T1000 (cell line): ENCODE measurements at regions not wholly inside any gene's neighbourhood (a gene's known extent, or its start where the extent isn't known, plus 50 kb on each side); places are given as distances from the start of the nearest gene placed in this dataset.

Source experiments
- DNase-seq: peaks from one replicate; lab custom pipeline; 2025; ENCODE audit warnings: mixed read lengths; lab: John Stamatoyannopoulos, UW

DNA sequence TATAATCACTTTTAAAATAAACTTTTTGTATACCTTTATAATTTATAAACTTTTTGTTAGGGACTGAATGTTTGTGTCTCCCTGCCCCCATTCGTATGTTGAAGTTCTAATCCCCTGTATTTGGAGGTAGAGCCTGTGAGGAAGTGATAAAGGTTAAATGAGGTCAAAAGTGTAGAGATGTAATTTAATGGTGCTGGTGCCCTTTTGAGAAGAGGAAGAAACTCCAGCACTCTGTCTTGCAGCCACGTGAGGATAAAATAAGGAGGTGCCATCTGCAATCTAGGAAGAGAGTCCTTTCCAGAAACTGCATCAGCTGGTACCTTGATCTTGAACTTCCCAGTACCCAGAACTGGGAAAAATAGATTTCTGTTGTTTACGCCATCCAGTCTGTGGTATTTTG, 106.1 kb upstream of the RGMA start:
- no peak for DNase-seq

GRCh38 chr15:93190238-93190637, 101.2 kb upstream of the RGMA start:
- DNase-seq = no peak

DNA sequence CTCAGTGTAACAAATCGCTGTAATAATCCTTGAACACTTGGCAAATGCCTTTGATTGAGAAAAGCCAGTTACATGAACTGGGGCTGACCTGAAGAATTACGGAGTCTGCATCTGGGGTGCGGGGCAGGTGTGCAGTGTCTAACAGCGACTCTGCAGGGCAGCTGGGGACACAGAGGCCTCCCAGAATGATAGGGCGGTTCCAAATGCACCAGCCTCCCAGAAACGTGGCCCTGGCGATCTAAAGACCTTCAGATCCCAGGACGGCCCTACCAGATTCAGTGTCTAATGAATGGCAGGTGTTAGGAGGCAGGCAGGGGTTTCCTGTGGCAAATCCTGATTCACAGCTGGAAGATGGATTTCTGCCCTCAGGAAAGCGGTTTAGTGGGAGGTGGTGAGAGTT, 100.5 kb upstream of the RGMA start:
- no peak for DNase-seq

GRCh38 chr15:93188236-93188635, 99.2 kb upstream of the RGMA start:
- DNase-seq = no peak

- DNase-seq = no peak
These were observed 96.8 kb upstream of the RGMA start for GRCh38 chr15:93185796-93186195.

DNA sequence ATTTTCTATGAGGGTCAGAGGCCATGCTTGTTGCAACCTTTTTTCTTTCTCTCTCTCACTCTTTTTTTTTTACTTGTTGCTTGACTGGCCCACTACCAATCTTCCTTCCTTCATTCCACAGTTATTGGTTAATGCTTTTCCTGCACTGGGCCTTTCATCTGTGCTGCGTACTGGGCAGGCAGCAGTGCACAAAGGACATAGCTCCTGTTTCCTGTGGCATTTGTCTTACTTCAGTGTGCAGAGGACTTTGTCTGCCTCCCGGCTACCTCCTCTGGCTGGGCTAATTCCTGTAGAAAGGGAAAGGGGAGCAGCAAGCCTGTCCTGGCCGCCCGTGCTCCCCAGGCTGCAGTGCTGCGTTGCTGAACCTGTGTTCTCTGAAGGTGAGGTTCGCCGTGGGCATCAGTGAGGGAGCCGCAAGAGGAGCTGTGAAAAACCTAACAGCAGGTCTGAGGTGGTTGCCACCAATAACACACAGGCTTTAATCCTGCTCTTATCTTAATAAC, 93.7 kb upstream of the RGMA start:
- no peak for DNase-seq

DNA sequence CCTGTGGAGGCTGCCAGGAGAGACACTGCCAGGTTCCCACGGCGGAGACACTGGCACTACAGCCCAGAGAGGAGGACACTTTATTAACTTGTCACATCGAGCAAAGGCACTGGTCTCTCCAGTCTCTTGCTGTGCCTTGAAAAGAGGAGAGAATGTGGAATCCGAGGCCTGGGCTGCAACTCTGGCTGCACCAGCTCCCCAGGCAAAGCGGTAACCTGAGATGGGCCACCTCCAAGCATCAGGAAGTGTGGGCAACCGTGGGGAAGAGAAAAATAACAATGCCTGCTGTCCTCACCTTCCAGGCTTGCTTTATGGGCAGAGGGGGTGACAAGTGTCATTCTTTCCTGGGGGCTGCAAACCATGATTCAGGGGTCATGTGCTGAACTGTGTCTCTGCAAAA, 91.6 kb upstream of the RGMA start:
- DNase-seq = no peak

DNA sequence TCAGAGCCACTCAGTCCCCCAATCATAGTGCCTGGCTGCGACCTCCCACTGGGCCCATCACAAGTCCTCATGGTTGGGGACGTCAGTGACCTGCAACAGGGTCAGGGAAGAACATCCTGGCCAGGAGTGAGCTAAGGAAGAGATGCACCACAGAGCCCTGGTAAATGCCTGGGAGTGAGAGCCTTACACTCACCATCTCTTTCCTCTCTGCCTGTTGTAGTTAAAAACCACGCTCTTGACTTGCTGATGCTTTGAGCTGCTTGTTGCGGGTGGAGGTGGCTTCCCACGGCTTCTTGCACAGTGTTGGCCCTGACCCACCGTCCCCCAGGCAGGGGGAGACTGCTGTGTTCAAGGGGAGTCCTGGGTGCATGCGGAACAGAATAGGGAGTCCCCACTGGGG, 91.1 kb upstream of the RGMA start:
- no peak for DNase-seq

DNA sequence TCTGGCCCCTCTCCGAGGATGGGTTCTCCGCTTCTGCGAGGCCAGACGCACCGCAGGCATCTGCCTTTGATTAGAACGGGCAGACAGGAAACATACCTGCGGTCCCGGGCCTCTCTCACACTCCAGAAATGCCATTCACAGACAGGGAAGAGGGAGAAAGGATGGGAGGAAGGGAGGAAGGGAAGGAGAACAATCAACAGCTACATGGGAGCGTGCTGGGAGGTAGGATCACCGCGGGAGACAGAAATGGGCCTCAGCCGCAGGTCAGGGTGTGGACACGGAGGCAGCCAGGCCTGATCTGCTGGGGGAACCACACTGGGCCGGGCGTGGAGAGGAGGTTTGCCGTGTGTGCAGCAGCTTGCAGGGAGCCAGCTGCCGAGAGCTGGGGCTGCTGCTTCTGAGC, 90.7 kb upstream of the RGMA start:
- DNase-seq = no peak

DNA sequence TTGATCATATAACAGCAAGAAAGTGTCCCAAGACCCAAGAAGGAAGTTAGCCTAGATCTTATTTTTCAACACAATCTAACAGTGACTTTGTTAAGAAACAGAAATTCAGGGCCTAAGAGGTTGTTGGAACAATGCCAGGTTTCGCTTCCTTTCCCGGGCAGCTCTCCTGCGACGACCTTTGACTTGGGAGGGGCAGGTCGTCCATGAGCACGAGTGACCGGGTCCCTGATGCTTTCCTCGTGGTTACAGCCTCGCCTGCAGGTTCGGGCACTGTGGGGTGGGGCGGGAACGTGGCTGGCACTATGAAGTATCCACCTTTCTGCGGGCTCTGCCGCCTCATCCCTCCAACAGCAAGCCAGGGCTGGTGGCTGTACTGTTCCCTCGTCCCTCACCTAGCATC, 90.1 kb upstream of the RGMA start:
- no peak for DNase-seq

- no peak for DNase-seq
These were observed 89.4 kb upstream of the RGMA start for GRCh38 chr15:93178371-93178770.

DNA sequence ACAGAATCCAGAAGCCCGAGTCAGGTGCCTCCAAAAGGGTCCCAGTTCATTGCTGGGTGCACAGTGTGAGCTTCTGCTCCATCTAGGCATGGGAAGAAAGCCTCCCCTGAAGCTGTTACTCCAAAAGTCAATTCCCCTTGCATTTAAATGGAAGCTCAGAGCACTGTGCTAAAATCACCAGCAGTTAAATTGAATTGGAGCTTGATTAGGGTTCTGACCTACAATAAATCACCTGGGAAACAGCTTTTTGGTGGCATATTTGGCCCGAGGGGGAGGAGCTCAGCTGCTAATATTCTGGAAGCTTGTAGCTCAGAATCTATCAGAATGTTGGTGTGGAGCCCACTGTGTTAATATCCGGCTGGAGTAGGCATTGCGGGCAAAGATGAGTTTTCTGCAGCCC, 87.1 kb upstream of the RGMA start:
- no peak for DNase-seq

GRCh38 chr15:93174836-93175235, 85.8 kb upstream of the RGMA start:
- DNase-seq = no peak

DNA sequence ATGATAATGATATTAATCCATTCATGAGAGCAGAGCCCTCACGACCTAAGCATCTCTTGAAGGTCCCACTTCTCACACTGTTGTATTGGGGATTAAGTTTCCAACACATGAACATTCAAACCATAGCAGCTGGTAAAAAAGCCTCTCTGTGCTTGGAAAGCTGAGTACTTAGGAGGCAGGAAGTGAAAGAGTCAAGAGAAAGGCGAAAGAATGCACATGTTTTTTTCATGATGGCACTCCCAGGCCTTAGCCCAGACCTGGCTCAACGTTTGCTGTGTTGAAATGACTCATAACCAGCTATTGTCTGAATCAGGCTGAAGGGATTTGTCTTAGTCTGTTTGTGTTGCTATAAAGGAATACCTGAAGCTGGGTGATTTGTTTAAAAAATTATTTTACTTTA, 84.4 kb upstream of the RGMA start:
- no peak for DNase-seq

DNA sequence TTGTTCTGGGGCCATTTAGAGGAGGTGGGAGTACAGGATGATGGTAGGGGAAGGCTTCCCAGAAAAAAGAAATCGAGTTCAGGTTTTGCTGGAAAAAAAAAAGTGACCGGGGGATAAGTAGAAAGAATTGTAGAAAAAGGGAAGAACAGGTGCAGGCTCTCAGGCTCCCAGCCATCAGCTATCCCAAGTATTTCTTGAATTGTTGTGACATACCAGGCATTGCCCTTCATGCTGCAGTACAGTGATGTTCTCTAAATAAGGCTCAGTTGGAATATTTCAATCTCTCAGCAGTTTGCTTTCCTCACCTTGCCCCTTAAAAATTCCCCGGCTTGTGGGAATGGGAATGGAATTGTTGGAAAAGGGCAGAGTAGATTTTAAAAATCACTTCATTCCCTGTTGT, 82.5 kb upstream of the RGMA start:
- DNase-seq = no peak

DNA sequence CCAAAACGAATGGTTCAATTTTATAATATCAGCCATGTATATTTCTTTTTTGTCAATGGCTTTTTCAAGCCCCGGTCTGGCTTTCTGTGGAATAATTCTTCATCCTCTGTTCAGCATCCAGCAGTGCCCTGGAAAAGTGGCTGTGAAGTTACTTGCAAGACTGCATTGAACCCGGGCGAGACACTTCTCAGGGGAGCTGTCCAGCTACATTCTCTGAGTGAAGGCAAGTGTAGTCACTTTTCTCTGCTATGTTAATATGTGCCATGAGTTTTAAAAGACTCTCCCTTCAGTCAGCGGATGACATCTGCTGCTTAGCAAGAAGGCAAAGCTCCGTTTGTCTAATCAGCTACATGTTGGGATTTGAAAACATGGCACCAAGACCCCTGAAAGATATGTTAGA, 81.3 kb upstream of the RGMA start:
- no peak for DNase-seq

DNA sequence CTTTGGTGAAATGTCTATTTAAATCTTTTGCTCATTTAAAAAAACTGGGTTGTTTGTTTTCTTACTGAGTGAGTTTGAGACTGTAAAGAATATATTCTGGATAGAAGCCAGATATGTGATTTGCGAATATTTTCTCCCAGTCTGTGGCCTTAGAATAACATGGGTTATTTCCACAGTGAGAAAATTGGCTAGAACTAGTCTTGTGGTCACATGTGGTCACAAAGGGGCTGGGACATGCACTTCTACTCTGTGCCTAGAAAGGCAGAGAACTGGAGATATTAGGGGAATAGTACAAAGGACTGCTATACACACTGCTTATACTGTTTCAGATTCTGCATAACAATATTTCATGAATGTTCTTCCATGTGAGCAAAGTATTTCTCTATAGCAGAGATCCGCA, 79.9 kb upstream of the RGMA start:
- no peak for DNase-seq

GRCh38 chr15:93167291-93167690, 78.3 kb upstream of the RGMA start:
- DNase-seq = no peak

GRCh38 chr15:93166675-93167074, 77.7 kb upstream of the RGMA start:
- DNase-seq = no peak

DNA sequence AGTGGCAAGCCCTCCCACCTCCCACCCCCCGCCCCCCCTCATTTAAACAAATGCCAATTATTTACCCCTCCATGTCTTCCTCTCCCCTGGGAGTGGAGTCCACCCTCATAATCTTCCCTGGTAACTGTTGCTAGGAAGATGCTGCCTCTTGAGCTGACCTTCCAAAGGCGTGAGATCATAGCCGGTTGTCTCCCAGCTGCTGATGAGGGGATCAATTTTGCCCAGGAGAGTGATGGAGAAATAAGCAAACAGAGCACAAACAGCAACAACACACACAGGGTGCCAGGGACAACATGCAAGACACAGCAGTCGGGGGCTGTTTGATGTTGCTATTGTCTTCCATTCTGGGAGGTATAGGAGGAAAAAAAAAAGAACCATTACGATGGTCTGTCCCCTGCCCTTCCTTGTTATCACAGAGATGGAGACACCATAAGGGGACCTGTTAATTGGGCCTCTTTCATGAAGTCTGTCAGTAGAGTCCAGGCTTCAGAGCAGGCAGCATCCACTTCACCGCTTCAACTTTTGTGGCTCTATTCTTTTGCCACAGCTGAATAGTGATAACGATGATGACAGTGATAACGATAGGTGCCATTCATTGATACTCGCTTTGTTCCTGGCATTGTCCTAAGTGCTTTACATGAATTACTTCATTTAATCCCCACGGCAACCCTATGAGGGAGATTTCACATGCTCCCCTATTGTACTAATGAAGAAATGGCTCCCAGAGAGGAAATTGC, 76.9 kb upstream of the RGMA start:
- DNase-seq = no peak

GRCh38 chr15:93164409-93164808, 75.4 kb upstream of the RGMA start:
- no peak for DNase-seq

GRCh38 chr15:93162560-93162959, 73.5 kb upstream of the RGMA start:
- no peak for DNase-seq

DNA sequence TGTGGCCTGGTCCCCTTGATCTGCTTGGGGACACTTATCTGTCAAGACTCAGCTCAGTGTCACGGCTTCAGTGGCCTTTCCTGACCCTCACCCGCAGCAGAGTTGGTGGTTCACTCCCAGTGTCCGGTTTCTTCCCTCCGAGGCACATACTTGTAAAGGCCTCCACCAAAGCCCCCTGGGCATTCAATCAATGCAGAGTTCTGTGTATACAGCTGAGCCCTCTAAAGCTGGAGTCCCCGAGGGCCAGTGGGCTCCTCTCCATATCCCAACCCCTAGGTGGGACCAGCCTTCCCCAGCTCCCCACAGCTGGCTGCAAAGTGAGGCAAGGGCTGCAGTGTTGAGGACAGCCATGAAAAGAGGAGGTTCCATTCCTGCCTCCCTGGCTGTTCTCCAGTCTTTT, 70.9 kb upstream of the RGMA start:
- no peak for DNase-seq

GRCh38 chr15:93158097-93158900, 69.3 kb upstream of the RGMA start:
- no peak for DNase-seq
